HUES48 (cell line): ENCODE measurements at regions not wholly inside any gene's neighbourhood (a gene's known extent, or its start where the extent isn't known, plus 50 kb on each side); places are given as distances from the start of the nearest gene placed in this dataset.

Experiments
- H3K27ac ChIP-seq: one replicate; pipeline ENCODE4 v1.7.0; 2013; ENCODE audit warnings: low read depth, low read length, inconsistent platforms
- H3K27me3 ChIP-seq: 2 replicates; pipeline ENCODE4 v1.6.1; 2013; ENCODE audit warnings: mild to moderate bottlenecking, low read length; ENCODE audit not compliant: control insufficient read depth, insufficient read depth
- H3K36me3 ChIP-seq: 2 replicates; pipeline ENCODE4 v1.6.1; 2013; ENCODE audit warnings: low read length; ENCODE audit not compliant: control insufficient read depth, insufficient read depth
- H3K4me1 ChIP-seq: 2 replicates; pipeline ENCODE4 v1.6.1; 2013; ENCODE audit warnings: mild to moderate bottlenecking, low read length; ENCODE audit not compliant: control insufficient read depth, insufficient read depth
- H3K4me3 ChIP-seq: 2 replicates; pipeline ENCODE4 v1.5.1; 2013; ENCODE audit warnings: mild to moderate bottlenecking, low read depth, low read length
- H3K9ac ChIP-seq: 2 replicates; pipeline ENCODE4 v1.6.1; 2013; ENCODE audit warnings: mild to moderate bottlenecking, low read depth, low read length, moderate library complexity
- H3K9me3 ChIP-seq: 2 replicates; pipeline ENCODE4 v1.6.1; 2013; ENCODE audit warnings: low read length; ENCODE audit not compliant: control insufficient read depth, insufficient read depth

GRCh38 chr2:196224756-196225155 is 53.4 kb upstream of the STK17B start:
- no peaks in the 10 kb centered on the region for H3K9me3 ChIP-seq
- no peak overlapping the region for H3K27ac ChIP-seq
- H3K9ac ChIP-seq = no peak overlapping the region
- no peak overlapping the region for H3K4me3 ChIP-seq
- no peaks in the 10 kb centered on the region for H3K27me3 ChIP-seq
- H3K36me3 ChIP-seq = no peaks in the 10 kb centered on the region
- no peaks in the 10 kb centered on the region for H3K4me1 ChIP-seq

GRCh38 chr2:196225213-196225612 is 53.8 kb upstream of the STK17B start:
- H3K4me3 ChIP-seq = no peak overlapping the region
- H3K9me3 ChIP-seq = no peaks in the 10 kb centered on the region
- H3K27me3 ChIP-seq = no peaks in the 10 kb centered on the region
- H3K36me3 ChIP-seq = no peaks in the 10 kb centered on the region
- no peaks in the 10 kb centered on the region for H3K4me1 ChIP-seq
- no peak overlapping the region for H3K9ac ChIP-seq
- H3K27ac ChIP-seq = no peak overlapping the region

GRCh38 chr2:196226058-196226706 is 54.8 kb upstream of the STK17B start:
- no peaks in the 10 kb centered on the region for H3K4me1 ChIP-seq

DNA sequence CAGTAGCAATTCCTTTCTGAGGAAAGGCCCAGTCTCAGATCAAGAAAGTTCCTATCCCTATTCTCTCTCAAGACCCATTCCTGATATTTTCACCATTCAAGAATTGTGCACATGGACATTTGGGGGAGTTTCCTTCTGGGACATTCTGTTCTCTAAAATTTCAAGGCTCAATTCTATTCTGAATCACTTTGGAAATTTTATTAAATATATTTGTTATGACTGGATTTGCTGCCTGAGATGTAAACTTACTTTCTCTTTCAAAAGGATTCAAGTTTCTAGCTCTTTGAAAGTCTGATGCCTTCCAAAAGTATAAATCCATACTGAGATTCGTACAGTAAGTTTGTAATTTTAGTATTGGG is 55.3 kb upstream of the STK17B start:
- no peaks in the 10 kb centered on the region for H3K27me3 ChIP-seq
- H3K36me3 ChIP-seq = no peaks in the 10 kb centered on the region
- no peaks in the 10 kb centered on the region for H3K4me1 ChIP-seq
- no peak overlapping the region for H3K4me3 ChIP-seq
- no peak overlapping the region for H3K27ac ChIP-seq
- H3K9ac ChIP-seq = no peak overlapping the region
- no peaks in the 10 kb centered on the region for H3K9me3 ChIP-seq

More at GRCh38 chr2:196226058-196226706, 54.8 kb upstream of the STK17B start:
- Histone ChIP-seq H3K36me3 (no peaks in the 10 kb centered on the region), H3K27me3 (no peaks in the 10 kb centered on the region), H3K27ac (no peak overlapping the region), H3K9ac (no peak overlapping the region), H3K4me3 (no peak overlapping the region), H3K9me3 (no peaks in the 10 kb centered on the region)

DNA sequence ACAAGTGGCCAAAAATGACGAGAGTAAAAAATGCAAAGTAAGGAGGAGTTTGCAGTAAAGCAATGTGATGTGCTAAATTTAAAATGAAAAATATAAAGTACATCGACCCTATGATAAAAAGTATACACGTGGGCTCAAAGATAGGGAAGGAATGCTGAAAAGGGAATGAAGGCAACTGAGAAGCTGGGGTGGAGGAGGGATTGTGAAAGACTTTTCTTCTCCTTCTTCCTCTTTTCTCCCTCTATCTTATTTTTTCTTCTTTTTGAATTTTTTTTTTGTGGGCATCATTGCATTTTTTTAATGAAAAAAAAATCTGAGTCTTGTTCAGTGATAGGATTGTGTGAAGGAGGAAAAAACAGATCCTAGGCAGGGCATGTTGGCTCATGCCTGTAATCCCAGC is 57.6 kb upstream of the STK17B start:
- H3K4me1 ChIP-seq = no peaks in the 10 kb centered on the region
- no peaks in the 10 kb centered on the region for H3K36me3 ChIP-seq
- H3K4me3 ChIP-seq = no peak overlapping the region
- H3K9ac ChIP-seq = no peak overlapping the region
- H3K9me3 ChIP-seq = no peaks in the 10 kb centered on the region
- H3K27ac ChIP-seq = no peak overlapping the region
- H3K27me3 ChIP-seq = no peaks in the 10 kb centered on the region

- Histone ChIP-seq H3K27ac (no peak overlapping the region), H3K4me3 (no peak overlapping the region), H3K9me3 (no peaks in the 10 kb centered on the region), H3K27me3 (no peaks in the 10 kb centered on the region), H3K4me1 (no peaks in the 10 kb centered on the region), H3K36me3 (no peaks in the 10 kb centered on the region), H3K9ac (no peak overlapping the region)
Measured at GRCh38 chr2:196230061-196230854, 58.9 kb upstream of the STK17B start.

- no peaks in the 10 kb centered on the region for H3K27me3 ChIP-seq
- H3K4me3 ChIP-seq = no peak overlapping the region
- H3K9ac ChIP-seq = no peak overlapping the region
- no peaks in the 10 kb centered on the region for H3K9me3 ChIP-seq
- no peaks in the 10 kb centered on the region for H3K36me3 ChIP-seq
- H3K27ac ChIP-seq = no peak overlapping the region
- no peaks in the 10 kb centered on the region for H3K4me1 ChIP-seq
Measured at GRCh38 chr2:196233021-196233804, 61.8 kb upstream of the STK17B start.

DNA sequence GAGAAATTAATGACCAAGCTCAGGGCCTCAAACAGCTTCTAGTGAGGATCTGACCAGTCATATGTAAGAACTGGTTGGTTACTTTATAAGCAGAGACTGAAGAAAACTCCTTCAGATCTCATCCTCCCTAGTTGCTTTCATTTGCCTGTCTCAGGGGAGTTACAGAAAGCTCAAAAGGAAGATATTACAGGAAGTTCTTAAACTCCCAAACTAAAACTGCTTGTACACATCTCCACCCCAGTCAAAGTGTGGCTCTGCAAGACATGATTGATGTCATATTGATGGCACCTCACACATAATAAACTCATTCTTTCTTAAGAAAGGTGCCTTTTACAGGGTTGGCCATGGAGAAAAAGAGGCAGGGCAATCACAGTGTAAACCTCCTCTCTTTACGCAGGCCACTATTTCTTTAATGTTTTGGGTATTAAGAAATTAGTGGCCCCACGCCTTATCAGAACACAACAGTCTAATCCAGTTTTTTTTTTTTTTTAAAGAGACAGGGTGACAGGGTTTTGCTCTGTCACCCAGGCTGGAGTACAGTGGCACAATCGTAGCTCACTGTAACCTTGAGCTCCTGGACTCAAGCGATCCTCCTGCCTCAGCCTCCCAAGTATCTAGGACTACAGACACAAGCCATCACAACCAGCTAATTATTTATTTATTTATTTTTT is 62.6 kb upstream of the STK17B start:
- no peaks in the 10 kb centered on the region for H3K9me3 ChIP-seq
- no peak overlapping the region for H3K4me3 ChIP-seq
- no peaks in the 10 kb centered on the region for H3K36me3 ChIP-seq
- no peaks in the 10 kb centered on the region for H3K4me1 ChIP-seq
- no peak overlapping the region for H3K27ac ChIP-seq
- H3K9ac ChIP-seq = no peak overlapping the region
- no peaks in the 10 kb centered on the region for H3K27me3 ChIP-seq

- no peak overlapping the region for H3K4me3 ChIP-seq
- H3K9me3 ChIP-seq = no peaks in the 10 kb centered on the region
- no peaks in the 10 kb centered on the region for H3K36me3 ChIP-seq
- H3K27ac ChIP-seq = no peak overlapping the region
- H3K4me1 ChIP-seq = no peaks in the 10 kb centered on the region
- no peak overlapping the region for H3K9ac ChIP-seq
- no peaks in the 10 kb centered on the region for H3K27me3 ChIP-seq
Measured at GRCh38 chr2:196234672-196235071, 63.3 kb upstream of the STK17B start.

DNA sequence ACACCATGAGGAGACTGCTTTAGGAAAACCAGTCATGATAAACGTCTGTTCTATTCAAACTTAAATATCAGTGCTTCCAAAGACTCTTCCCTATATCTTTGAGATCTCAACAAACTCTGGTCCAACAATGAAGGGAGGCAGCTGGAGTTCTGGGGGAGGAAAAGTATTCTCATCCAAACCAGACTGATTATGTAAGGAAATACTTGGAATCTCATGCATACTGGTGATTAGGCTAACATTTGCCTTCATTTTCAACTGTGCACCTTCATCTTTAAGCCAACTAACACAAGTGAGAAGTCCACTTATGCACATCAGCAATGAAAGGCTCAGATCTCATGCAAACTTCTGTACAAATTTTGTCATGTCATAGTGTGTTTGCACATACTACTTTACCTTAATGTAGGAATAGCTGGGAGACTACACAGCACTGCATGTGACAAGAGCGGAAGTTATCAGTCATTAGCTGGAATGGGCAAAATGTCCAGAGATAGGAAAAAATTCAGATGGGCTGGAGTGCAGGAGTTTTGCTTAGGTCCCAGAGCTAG is 67.5 kb upstream of the STK17B start:
- Histone ChIP-seq H3K4me3 (no peak overlapping the region), H3K27me3 (no peaks in the 10 kb centered on the region), H3K9me3 (no peaks in the 10 kb centered on the region), H3K9ac (no peak overlapping the region), H3K27ac (no peak overlapping the region), H3K36me3 (no peaks in the 10 kb centered on the region), H3K4me1 (no peaks in the 10 kb centered on the region)
